Fibroblast of skin of scalp (primary cell): ENCODE measurements at regions not wholly inside any gene's neighbourhood (a gene's known extent, or its start where the extent isn't known, plus 50 kb on each side); places are given as distances from the start of the nearest gene placed in this dataset.
"Not testable (repeated sequence)": the region's sequence is repeated elsewhere in the genome, so short reads cannot be mapped to it uniquely, and the experiment has no call there.

Source experiments
- DNase-seq: peaks from one replicate; pipeline ENCODE4 v3.0.0-alpha.2; 2013

- no peak for DNase-seq
Measured at GRCh38 chr7:410395-410910, 109.2 kb downstream of the PDGFA start.

GRCh38 chr7:411116-411515 is 108.5 kb downstream of the PDGFA start:
- DNase-seq = not testable (repeated sequence)

- no peak for DNase-seq
Measured at GRCh38 chr7:411677-412312, 107.9 kb downstream of the PDGFA start.

- DNase-seq = no peak
Measured at GRCh38 chr7:412313-412710, 107.3 kb downstream of the PDGFA start.

- no peak for DNase-seq
Measured at GRCh38 chr7:414681-415560, 104.7 kb downstream of the PDGFA start.

GRCh38 chr7:415646-416525 is 103.8 kb downstream of the PDGFA start:
- no peak for DNase-seq

- no peak for DNase-seq
Measured at GRCh38 chr7:416761-417624, 102.7 kb downstream of the PDGFA start.

GRCh38 chr7:417625-417889 is 102.1 kb downstream of the PDGFA start:
- no peak for DNase-seq

GRCh38 chr7:417973-418601 is 101.6 kb downstream of the PDGFA start:
- DNase-seq = no peak

GRCh38 chr7:418636-419280 is 100.9 kb downstream of the PDGFA start:
- no peak for DNase-seq

- no peak for DNase-seq
Measured at GRCh38 chr7:420142-421093, 99.2 kb downstream of the PDGFA start.

- DNase-seq = no peak
Measured at GRCh38 chr7:421136-421991, 98.3 kb downstream of the PDGFA start.

GRCh38 chr7:422191-422885 is 97.3 kb downstream of the PDGFA start:
- no peak for DNase-seq

GRCh38 chr7:422886-423225 is 96.8 kb downstream of the PDGFA start:
- DNase-seq = no peak

- no peak for DNase-seq
Measured at GRCh38 chr7:423312-424260, 96.1 kb downstream of the PDGFA start.

GRCh38 chr7:424301-424935 is 95.2 kb downstream of the PDGFA start:
- DNase-seq = no peak
